ENCODE measurements at regions not wholly inside any gene's neighbourhood (a gene's known extent, or its start where the extent isn't known, plus 50 kb on each side); places are given as distances from the start of the nearest gene placed in this dataset.

- peak; percentile 12 for ATAC-seq (ENCODE audit: insufficient read depth, low FRiP score)
Observed at GRCh38 chr11:76266286-76267100, 60.2 kb upstream of the WNT11 start.

DNA sequence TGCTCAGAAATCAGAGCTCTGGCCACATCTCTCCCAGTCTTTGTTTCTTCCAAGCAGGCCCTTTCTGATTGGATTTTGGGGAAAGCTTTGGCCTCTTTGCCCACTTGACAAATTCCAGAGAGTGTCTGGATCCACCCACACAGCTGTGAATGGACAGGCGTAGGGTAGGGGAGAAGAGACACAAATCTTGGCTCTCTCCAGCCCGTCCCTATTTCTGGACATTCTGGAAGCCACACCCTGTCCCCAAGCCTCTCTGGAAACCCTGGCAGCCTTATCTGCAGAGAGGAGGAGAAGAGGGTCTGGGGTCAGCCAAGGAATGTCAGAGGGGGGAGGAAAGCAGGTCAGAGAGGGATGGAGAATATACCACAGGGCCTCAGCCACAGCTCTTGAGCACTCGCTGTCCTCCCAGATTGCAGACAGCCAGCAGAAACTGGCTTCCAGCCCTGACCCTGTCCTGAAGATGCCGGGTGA lies 59.5 kb upstream of the WNT11 start:
- peak; percentile 68 for ATAC-seq (ENCODE audit: insufficient read depth, low FRiP score)
- WGBS, 2 donors: 68 to 74% methylated on average over 4 of the region's 4 CpGs
- peak; percentile 45 to 61 (median 58) for DNase-seq
- no peak overlapping the region for H3K27ac ChIP-seq (ENCODE audit: low read depth in 1 of 2, low read length in 1 of 2)
- no peaks in the 10 kb centered on the region for H3K9me3 ChIP-seq (ENCODE audit: control insufficient read depth in 4 of 4, insufficient read depth in 3 of 4, low read length in 3 of 4)
- H3K36me3 ChIP-seq (ENCODE audit: control insufficient read depth in 4 of 4, insufficient read depth in 4 of 4, low read length in 4 of 4): no peaks in the 10 kb centered on the region
- H3K9ac ChIP-seq (ENCODE audit: insufficient read depth in 1 of 2, low read length in 2 of 2): no peak overlapping the region
- no peak for TF ChIP-seq CTCF (IDR thresholded peaks at IDR 0.05; ENCODE audit: control extremely low read depth, extremely low read depth)
- no peak overlapping the region for H3K4me3 ChIP-seq
- H3K4me1 ChIP-seq (ENCODE audit: control insufficient read depth in 5 of 5, insufficient read depth in 5 of 5, low read length in 5 of 5): peaks cover 0 to 52% (median 21%) of the 10 kb centered on the region in 5 donors
- H3K27me3 ChIP-seq (ENCODE audit: control insufficient read depth in 3 of 3, insufficient read depth in 3 of 3, low read length in 2 of 3): no peaks in the 10 kb centered on the region

More at GRCh38 chr11:76266286-76267100, 60.2 kb upstream of the WNT11 start:
- WGBS, 2 donors: 68 to 70% methylated on average over 8 of the region's 8 CpGs
- DNase-seq: peak in 1 of 3 donors; percentile 33
- Histone ChIP-seq H3K36me3 (ENCODE audit: control insufficient read depth in 4 of 4, insufficient read depth in 4 of 4, low read length in 4 of 4) (no peaks in the 10 kb centered on the region), H3K27me3 (ENCODE audit: control insufficient read depth in 3 of 3, insufficient read depth in 3 of 3, low read length in 2 of 3) (no peaks in the 10 kb centered on the region), H3K27ac (ENCODE audit: low read depth in 1 of 2, low read length in 1 of 2) (peak overlapping the region in 1 of 2 donors; percentile 42), H3K4me1 (ENCODE audit: control insufficient read depth in 5 of 5, insufficient read depth in 5 of 5, low read length in 5 of 5) (peaks cover 0 to 58% (median 27%) of the 10 kb centered on the region in 5 donors), H3K9me3 (ENCODE audit: control insufficient read depth in 4 of 4, insufficient read depth in 3 of 4, low read length in 3 of 4) (no peaks in the 10 kb centered on the region), H3K9ac (ENCODE audit: insufficient read depth in 1 of 2, low read length in 2 of 2) (no peak overlapping the region), H3K4me3 (no peak overlapping the region)
- TF ChIP-seq CTCF (IDR thresholded peaks at IDR 0.05; ENCODE audit: control extremely low read depth, extremely low read depth): no peak

GRCh38 chr11:76263657-76264056 lies 57.4 kb upstream of the WNT11 start:
- ATAC-seq (ENCODE audit: insufficient read depth, low FRiP score): no peak
- WGBS, 2 donors: 70 to 74% methylated on average over 4 of the region's 4 CpGs
- DNase-seq: no peak

More at GRCh38 chr11:76263657-76264056, 57.4 kb upstream of the WNT11 start:
- TF ChIP-seq CTCF (IDR thresholded peaks at IDR 0.05; ENCODE audit: control extremely low read depth, extremely low read depth): no peak
- Histone ChIP-seq H3K9me3 (ENCODE audit: control insufficient read depth in 4 of 4, insufficient read depth in 3 of 4, low read length in 3 of 4) (no peaks in the 10 kb centered on the region), H3K27ac (ENCODE audit: low read depth in 1 of 2, low read length in 1 of 2) (no peak overlapping the region), H3K9ac (ENCODE audit: insufficient read depth in 1 of 2, low read length in 2 of 2) (no peak overlapping the region), H3K4me1 (ENCODE audit: control insufficient read depth in 5 of 5, insufficient read depth in 5 of 5, low read length in 5 of 5) (peaks cover 0 to 33% (median 4%) of the 10 kb centered on the region in 5 donors), H3K36me3 (ENCODE audit: control insufficient read depth in 4 of 4, insufficient read depth in 4 of 4, low read length in 4 of 4) (no peaks in the 10 kb centered on the region), H3K27me3 (ENCODE audit: control insufficient read depth in 3 of 3, insufficient read depth in 3 of 3, low read length in 2 of 3) (no peaks in the 10 kb centered on the region), H3K4me3 (no peak overlapping the region)

All from lung (tissue), 11 donors.